WI38 (cell line): ENCODE measurements at regions not wholly inside any gene's neighbourhood (a gene's known extent, or its start where the extent isn't known, plus 50 kb on each side); places are given as distances from the start of the nearest gene placed in this dataset.
A peak's percentile ranks its signal among the peaks of the same experiment; 100 is the strongest.

Experiments used
- H3K4me3 ChIP-seq: 2 replicates; pipeline ENCODE4 v1.5.1; 2011; ENCODE audit warnings: low read depth, mild to moderate bottlenecking, control low read depth, low read length
- CTCF ChIP-seq: IDR thresholded peaks from 2 replicates; pipeline ENCODE4 v1.5.1; 2012; ENCODE audit warnings: low read depth, mild to moderate bottlenecking, control low read depth, low read length

GRCh38 chr3:157871838-157872460 lies 234.3 kb downstream of the SHOX2 start:
- no peak overlapping the region for H3K4me3 ChIP-seq
- no peak for TF ChIP-seq CTCF

- no peak overlapping the region for H3K4me3 ChIP-seq
- TF ChIP-seq CTCF, result no peak
Observed at GRCh38 chr3:157871248-157871647, 235.0 kb downstream of the SHOX2 start.

GRCh38 chr3:157868946-157869345 lies 237.3 kb downstream of the SHOX2 start:
- no peak overlapping the region for H3K4me3 ChIP-seq
- TF ChIP-seq CTCF, result no peak

GRCh38 chr3:157868196-157868595 lies 238.0 kb downstream of the SHOX2 start:
- no peak overlapping the region for H3K4me3 ChIP-seq
- no peak for TF ChIP-seq CTCF

GRCh38 chr3:157865352-157866000 lies 240.7 kb downstream of the SHOX2 start:
- peak; percentile 64 for TF ChIP-seq CTCF
- no peak overlapping the region for H3K4me3 ChIP-seq

- TF ChIP-seq CTCF, result no peak
- H3K4me3 ChIP-seq, result no peak overlapping the region
Observed at GRCh38 chr3:157861076-157861765, 245.0 kb downstream of the SHOX2 start.

GRCh38 chr3:157859541-157859940 lies 246.7 kb downstream of the SHOX2 start:
- TF ChIP-seq CTCF, result no peak
- H3K4me3 ChIP-seq, result no peak overlapping the region
